Suppressor macrophage treated with lipopolysaccharide for 4 hours (primary cell): ENCODE measurements at regions not wholly inside any gene's neighbourhood (a gene's known extent, or its start where the extent isn't known, plus 50 kb on each side); places are given as distances from the start of the nearest gene placed in this dataset.

Experiments used
- DNase-seq: peaks from one replicate; pipeline ENCODE4 v3.0.0-alpha.2; 2020

DNA sequence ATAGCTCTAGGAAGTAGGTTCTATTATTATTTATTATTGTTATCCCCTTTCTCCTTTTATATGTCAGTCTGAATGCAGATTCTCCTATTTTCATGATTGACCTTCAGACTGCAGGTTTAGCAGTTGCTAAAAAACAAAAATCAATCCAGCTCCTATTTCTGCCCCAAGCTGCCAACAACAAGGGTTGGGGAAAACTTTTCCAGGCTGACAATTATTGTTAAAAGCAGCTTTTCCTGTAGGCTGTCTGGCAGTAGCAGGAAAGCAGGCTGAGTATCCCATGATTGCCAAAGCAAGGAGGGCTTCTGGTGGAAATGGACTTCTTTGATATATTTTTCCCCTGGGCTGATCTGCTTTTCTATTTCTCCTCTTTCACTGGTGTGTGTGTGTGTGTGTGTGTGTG is 78.0 kb upstream of the CTLA4 start:
- DNase-seq: no peak

DNA sequence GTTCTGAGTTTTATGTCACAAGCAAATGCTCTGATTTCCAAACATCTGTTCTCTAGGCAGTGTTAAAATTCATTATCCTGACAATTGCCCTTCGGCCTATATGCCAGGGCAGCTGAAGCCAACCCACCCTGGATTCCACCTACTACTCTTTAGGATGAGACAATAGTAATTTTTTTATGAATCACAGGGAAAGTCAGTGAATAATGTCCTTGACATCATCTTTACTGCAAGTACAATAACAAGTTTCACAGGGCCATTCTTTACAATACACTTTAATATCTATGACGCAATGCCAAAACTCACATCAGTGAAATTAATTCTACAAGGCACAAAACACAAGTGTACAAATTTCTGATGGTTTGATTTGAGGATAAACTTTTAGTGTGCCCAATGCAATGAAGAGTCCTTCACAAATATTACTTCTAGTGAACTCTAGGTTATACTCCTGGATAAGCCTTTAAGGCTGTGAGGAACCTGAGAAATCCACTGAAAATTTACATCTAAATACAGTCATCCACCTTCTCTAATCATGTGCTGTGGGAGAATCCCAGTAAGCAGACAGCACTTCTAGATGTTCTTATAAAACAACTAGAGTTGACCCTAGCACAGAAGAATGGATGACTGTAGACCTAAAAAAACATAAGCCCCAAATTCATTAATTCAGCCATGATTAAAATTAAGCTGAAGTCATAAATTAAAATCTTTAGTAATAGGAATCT is 77.3 kb upstream of the CTLA4 start:
- peak; percentile 73 for DNase-seq

DNA sequence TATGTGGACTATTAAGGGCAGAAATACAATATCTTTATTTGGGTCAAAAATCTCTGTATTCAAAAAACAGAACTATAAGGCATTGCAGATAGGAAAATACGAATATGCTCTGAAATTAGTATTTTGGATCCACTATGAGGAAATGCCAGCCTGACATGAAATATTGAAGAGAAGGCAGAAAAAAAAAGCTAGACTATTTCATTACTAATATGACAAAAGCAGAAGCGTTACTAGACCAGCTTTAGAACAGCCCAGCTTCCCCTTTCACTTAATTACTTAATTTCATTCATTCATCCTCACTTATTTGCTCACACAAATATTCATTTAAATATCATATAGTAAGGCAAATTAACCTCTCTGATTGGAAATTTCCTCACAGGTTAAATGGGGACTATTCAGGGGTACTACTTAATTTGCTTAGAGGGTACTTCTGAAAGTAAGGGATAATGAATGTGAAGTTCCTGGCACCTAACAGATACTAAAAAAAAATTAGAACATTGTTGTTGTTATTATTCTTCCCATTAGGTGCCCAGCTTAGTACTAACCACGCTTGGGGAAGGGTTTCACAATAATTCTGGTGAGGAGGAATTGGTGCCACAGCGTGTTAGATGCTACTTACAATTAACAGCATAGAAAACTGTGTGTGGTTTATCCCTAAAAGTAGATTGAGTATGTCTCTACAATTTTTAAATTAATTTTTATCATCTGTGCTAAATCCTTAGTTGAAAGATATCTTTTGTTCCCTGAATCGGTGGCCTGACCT is 71.1 kb upstream of the CTLA4 start:
- peak; percentile 81 for DNase-seq

DNA sequence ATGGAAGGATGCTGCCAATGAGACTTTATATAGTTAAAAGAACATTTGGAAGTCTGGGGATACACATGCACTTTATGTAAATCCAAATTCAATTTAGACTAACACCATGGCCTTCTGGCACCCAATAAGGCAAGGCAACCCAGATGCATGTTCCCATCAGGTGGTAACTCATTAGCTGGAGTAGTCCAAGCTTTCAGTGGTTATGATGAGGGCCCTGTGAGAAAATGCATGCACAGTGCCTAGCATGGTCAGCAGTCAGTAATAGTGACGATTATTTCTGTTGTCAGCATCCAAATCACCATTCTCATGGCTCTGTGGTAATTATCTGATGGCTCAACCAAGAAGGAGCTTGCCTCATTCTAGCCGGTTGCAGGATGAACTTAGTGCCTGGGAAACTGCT is 70.3 kb upstream of the CTLA4 start:
- peak; percentile 81 for DNase-seq

DNA sequence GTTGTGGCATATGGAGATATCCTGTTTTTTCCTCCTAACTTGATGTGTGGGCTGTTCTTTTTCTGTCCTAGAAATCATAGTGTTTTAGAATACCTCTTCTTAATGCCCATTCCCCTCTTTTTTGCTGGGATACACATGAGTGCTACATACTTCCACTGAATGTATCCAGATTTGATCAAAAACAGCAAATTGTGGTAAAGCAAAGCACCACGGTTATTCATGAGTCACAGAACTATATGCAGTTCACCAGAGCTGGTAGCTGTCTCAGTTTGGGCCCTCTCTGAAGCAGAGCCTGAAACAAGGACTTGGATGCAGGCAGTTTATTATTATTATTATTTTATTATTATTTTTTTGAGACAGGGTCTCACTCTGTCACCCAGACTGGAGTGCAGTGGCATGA is 69.9 kb upstream of the CTLA4 start:
- no peak for DNase-seq

DNA sequence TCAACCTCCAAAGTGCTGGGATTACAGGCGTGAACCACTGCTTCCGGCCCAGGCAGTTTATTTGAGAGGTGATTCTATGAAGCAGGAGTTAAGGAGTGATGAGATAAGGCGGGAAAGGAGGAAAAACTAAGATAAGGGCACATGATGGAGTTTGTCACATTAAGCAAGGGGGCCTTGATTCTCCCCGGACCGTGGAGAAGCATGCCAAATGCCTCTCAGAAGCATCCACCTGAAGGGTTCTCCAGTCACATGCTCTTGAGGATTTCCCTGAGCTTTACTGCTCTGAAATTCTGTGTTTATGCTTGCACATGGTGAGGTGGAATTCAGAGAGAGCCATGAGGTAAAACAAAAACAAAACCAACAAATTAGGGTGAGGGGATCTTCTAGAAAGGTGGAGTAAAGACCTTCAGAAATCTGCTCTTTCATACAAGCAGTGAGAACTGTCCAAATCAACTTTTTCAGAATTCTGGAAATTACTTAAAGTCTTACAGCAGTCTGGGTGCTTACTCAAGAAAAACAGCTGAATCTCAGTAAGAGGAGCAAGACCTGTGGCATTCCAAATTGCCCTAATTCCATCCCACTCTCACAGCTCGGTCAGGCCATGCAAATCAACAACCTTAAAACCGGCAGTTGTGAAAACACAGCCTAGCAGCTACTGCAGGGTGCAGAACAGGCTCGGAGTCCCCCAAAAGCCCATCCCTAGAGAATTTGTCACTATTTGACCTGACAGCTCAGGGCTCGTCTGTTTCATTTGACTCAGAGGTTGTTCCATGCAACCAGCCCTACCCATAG is 69.1 kb upstream of the CTLA4 start:
- no peak for DNase-seq

DNA sequence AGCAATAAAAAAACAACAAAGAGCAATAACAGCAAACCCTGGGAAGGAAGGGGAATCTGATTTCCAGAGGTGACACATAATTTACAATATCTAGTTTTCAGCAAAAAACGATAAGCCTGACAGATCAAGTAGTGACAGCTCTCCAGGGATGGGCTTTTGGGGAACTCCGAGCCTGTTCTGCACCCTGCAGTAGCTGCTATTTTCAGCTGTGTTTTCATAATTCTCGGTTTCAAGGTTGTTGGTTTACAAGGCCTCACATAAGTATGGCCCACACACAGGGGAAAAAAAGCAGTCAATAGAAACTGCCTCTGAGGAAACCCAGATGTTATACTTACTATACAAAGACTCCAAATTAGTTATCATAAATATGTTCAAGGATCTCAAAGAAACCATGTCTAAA is 67.7 kb upstream of the CTLA4 start:
- no peak for DNase-seq

DNA sequence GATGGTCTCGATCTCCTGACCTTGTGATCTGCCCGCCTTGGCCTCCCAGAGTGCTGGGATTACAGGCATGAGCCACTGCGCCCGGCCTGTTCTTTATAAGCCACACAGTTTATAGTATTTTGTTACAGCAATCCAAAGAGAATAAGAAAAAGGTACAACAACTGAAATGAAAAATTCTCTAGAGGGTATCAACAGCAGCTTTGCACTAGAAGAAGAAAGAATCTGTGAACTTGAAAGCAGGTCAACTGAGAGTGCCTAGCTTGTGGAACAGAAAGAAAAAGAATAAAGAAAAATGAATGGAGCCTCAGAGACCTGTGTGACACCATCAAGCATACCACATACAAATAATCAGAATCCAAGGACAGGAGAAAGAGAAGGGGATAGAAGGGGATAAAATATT is 66.8 kb upstream of the CTLA4 start:
- DNase-seq: no peak

DNA sequence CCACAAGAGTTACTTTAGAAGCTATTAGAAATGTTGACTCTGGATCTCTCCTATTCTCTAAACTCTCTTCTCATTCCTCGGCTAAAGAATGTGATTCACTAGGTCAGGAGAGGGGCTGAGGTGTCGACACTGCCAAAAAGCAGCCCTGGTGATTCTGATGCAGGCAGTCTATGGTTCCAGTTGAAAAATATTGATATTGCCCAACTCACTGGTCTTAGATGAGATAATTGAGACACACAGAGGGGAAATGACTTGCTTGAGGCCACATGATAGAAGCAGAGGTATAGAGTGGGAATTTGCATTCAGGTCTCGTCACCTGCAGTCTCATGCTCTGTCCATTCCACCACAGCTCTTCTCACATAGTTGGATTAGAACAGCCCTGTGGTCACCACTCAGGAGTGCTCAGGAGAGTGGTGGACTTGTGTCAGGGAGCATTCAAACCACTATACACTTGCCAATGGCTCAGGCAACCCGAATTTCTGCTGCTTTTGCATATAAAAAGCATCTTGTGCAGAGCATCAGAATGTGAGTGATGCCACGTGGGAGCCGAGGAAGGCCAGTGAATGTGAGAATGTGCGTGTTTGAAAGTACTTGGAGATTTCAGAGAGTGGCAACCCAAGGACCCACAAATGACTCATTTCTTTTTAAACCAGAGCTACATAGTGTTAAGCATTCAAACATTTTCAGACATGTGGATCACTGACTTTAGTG is 65.1 kb upstream of the CTLA4 start:
- peak; percentile 81 for DNase-seq

DNA sequence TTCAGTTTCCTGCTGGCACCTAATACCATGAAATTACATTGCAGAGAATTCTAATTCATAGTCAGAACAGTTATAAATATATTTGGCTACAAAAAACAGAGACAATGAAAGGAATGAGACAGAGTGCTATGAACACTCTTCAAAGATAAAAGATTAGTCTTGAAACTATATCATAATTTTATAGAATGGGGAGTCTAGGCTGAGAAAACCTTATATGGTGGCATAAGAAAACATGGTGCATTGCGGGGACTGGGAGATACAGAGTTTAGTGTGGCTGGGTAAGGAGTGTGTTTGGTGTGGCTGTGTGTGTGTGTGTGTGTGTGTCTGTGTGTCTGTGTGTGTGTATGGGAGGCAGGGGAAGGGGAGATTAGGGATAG is 64.5 kb upstream of the CTLA4 start:
- DNase-seq: no peak

DNA sequence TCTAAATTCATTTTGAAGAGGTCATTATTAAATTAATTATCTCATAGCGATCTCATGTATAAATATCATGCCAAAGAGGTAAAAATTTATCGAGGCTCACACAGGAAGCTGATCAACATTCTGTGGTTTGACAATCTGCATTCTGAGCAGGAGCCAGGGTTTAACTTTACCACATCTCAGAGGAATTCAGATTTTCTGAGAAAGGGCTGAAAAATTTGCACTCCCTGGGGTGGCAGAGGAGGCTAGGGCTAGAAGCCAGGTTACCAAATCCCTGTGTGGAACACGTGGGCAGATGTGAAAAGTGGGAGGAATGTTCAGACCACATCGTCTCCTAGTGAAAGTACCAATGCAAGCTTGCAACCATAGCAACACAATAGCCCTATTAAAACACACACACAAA is 63.5 kb upstream of the CTLA4 start:
- no peak for DNase-seq

DNA sequence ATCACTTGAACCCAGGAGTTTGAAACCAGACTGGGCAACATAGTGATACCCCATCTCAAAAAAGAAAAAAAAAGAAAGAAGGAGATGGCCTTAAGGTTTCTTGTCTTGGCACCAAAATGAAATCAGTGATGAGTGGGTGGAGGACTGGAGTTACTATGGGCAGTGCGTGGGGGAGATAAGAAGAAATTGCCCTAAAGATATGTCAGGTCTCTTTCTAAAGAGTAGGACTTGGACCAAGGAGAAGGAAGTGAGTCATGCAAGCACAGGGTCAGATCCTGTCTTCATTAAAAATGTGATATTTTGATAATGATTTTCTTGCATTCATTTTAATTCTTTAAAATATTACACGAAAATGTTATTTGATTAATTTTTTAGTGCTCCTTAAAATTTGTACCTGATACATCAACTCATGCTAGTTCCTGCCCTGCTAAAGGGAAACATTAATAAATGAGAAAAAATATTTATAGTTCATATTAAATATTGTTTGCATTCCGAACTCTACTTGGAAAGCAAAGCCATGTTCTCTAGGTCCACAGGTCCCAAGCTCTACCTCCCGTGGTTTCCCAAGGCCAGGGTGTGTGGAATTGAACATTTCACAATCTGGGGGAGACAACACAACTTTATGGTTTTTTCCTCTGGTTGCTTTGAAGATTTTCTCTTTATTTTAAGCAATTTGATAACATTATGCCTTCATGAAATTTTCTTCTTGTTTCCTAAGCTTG is 62.6 kb upstream of the CTLA4 start:
- DNase-seq: peak; percentile 61

DNA sequence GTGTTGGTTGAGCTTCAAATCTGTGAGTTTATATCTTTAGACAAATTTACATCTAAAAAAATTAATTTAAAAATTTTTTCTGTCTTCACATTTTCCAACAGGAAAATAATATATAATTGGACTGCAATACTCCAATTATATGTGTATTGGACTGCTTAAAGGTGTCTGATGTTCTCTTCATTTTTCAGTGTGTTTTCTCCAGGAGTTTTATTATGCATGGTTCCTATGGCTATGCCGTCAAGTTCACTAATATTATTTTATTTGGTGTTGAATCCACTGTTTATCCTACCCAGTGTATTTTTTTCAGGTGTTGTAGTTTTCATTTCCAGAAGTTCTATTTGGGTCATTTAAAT is 62.1 kb upstream of the CTLA4 start:
- DNase-seq: no peak

DNA sequence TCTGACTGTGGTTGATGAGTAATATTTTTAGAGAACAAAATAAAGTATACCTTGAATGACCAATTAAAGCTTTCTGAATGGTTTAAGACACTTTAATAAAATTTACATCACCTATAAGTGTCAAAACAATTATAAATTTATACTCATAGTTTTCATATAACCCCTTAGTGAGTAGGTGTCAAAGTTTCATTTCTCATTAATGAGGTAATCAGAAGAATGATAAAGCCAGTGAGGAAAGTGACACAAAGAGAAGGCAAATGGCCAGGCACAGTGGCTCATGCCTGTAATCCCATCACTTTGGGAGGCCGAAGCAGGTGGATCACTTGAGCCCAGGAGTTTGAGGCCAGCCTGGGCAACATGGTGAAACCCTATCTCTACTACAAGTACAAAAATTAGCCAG is 60.8 kb upstream of the CTLA4 start:
- no peak for DNase-seq

DNA sequence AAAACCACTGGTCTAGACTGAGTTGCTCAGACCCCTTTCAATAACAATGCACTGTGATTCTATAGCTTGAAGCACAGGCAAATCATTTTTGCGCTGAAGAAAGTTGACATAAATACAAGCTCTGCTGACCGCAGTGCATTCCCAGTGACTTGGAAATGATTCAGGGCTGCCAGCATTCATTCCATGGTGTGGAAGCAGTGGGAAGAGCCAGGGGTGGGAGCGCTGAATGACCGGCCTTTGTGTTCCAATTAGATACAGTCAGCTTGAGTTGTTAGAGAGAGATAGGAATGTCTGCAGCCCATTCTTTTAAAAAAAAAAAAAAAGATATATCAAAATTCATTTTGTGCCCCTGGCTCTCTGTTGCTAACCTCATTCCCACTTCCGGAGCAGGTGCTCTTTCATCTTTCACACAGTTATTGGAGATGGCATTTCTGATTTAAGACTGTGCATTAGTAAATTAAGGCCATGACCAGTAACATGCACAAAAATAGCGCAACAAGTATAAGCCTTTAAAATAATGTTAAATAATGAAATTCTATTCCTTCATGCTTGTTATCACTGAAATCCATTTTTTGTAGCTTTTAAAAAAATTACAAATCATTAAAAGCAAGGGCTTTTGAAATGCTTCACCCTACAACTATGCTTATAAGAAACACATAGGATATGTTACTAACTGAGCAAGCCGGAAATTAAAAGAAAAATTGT is 59.4 kb upstream of the CTLA4 start:
- no peak for DNase-seq

DNA sequence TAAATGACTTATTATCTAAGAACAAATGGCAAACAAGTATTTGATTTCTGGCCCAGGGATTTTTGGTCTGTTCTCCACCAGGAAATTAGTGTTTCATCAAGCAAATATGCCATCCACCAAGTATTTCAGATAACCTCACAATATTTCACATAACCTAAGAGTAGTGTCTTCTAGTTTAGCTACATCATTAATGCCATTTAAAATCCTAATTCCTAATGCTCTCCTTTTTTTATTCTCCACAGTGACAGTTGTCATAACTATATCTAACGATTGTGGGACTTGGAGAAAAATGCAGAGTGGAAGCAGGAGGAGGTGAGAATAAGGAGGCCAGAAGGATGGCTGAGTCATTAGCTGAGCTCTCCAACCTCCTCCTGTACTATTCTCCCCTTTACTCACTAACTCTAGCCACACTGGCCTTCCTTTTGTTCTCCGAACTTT is 58.5 kb upstream of the CTLA4 start:
- DNase-seq: no peak

DNA sequence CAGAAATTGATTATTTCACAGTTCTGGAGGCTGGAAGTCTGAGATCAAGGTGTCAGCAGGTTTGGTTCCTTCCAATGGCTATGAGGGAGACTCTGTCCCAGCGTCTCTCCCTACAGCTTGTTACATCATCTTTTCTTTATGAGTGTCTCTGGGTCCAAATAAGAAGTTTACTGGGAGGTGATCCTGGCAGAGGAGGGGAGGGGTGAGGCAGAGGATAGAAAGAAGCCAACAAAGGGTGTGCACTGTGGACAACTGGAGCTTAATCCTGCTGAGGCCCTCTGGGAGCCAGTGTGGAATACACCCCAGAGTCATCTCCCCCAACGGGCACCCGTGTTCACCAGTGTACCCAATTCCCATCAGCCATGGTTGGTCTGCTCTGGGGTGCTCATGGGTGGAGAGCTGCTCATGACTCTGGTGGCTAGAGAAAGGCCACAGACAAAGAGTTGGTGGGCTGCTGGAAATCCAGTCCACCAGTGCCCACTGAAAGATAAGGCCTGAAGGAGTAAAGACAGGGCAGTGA is 57.5 kb upstream of the CTLA4 start:
- no peak for DNase-seq

DNA sequence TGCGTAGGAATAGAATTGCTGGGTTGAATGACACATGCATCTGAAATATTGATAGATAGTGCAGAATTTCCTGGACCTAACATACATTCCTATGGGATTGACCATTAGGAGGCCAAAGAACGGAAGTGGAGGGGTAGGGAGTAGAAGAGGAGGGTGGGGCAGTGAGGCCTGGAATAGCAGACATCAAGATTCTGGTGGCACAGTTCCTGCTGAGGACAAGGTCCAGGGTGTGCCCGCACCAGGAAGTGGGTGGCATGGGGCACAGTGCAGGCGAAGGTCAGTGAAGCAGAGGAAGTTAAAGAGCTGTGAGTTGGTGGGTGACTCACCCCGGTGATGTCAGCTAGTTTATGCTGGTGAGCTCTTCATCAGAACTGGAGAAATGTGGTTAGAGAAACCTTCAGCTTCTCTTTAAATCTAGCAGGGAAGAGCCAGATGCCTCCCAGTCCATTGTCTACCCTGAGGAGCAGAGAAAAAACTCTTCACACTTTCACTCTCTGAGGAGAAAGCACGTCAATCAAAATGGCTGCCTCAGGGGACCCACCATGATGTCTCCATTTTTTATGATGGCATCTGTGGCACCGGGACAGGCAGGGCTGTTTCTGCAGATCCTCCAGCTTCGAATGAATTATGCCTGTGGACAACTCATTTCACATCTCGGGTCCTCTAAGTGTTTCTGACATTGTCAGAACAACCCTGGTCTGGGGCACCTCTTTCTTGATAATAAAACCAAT is 55.9 kb upstream of the CTLA4 start:
- peak; percentile 97 for DNase-seq

DNA sequence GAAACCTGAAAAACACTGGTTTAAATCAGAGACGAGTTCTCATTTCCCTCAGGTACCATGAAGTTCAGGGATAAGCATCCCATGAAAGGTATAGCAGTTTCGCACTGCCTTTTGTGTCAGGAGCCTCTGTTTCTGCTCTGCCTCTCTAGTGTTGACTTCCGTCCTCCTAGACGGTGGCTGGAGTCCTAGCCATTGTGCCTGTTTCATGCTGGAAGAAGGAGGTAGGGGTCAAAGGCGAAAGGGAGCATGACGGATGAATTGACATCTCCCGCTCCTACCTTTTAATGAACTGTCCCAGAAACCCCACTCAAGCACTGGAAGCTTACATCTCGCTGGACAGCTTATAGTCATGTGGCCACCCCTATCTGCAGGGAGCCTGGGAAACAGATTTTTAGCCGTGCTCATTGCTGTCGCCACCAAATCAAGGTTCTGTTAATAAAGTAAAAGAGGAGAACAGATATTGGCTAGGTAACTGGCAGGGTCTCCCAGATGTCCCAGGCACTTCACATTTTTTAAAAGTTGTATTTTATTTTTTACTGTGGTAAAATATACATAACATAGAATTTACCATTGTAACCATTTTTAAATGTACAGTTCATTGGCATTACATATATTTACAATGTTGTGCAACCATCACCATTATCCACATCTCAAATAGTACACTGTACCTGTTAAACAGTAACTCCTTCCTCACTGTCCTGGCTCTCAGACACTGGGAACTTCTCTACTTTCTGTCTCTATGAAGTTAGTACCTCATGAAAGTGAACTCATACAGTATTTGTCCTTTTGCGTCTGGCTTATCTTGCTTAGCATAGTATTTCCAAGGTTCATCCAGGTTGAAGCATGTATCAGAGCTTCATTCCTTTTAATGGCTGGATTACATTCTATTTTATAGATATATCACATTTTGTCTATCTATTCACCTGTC is 55.0 kb upstream of the CTLA4 start:
- no peak for DNase-seq

DNA sequence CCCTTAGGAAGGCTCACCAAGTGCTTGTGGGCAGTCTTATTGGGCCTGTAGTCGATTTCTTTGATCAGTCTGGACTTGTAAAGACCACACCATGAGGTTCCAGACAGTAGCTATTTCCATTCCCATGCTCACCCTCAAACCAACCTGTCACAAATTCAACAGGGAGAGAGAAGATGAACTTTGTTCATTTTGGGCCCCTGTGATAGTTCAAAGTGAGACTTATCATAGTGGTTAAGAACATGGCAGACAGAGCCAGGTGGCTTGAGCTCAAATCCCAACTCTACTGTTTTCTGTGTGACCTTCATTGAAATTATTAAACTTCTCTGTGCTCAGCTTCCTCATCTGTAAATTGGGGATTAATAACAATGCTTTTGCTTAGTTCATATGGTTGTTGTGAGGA is 53.9 kb upstream of the CTLA4 start:
- no peak for DNase-seq
